Endothelial cell of umbilical vein (primary cell): ENCODE measurements at regions not wholly inside any gene's neighbourhood (a gene's known extent, or its start where the extent isn't known, plus 50 kb on each side); places are given as distances from the start of the nearest gene placed in this dataset.

Experiments
- BruUV-seq: library from RNA; stranded (reverse); fragments of 400-500 nt; replicated peaks from 2 replicates; lab custom pipeline; 2021; lab: Mats Ljungman, UMichigan
- CTCF ChIA-PET: fragments of 300-600, 350-600 bp; sonication (Branson Sonifier 250); formaldehyde crosslinking; loops from one replicate; lab custom pipeline; 2021; ENCODE audit warnings: antibody characterized with exemption, inconsistent platforms; lab: Charles Lee
- POLR2A ChIA-PET: fragments of 300-600, 350-600 bp; sonication (Branson Sonifier 250); formaldehyde crosslinking; loops from one replicate; lab custom pipeline; 2021; ENCODE audit warnings: antibody characterized with exemption, inconsistent platforms; lab: Charles Lee
- DNase-seq: peaks from one replicate; pipeline ENCODE4 v3.0.0-alpha.2; 2011; ENCODE audit warnings: low read depth, low spot score
- FAIRE-seq: peaks from 2 replicates; lab custom pipeline; 2011; peaks lifted over from hg19 to GRCh38; lab: Jason Lieb, UNC
- H2AFZ ChIP-seq: 2 replicates; pipeline ENCODE4 v1.6.0; 2012; ENCODE audit warnings: low read depth, low read length, control low read depth, inconsistent platforms
- H3K27ac ChIP-seq: 2 replicates; pipeline ENCODE4 v1.5.1; 2011; ENCODE audit warnings: low read depth, mild to moderate bottlenecking, control low read depth, low read length, moderate library complexity; ENCODE audit not compliant: insufficient read depth
- H3K27me3 ChIP-seq, 2 experiments: 2 replicates each; pipeline versions ENCODE4 v1.6.0 to v1.6.1; 2011; ENCODE audit warnings: low read length in 2 of 2, mixed read lengths in 1 of 2; ENCODE audit not compliant: control insufficient read depth in 2 of 2, insufficient read depth in 2 of 2
- H3K36me3 ChIP-seq, 2 experiments: 2 replicates in 1 of 2; 3 replicates in 1 of 2; pipeline ENCODE4 v1.5.1; 2011; ENCODE audit warnings: low read length in 2 of 2, mild to moderate bottlenecking in 1 of 2, moderate library complexity in 1 of 2; ENCODE audit not compliant: control insufficient read depth in 2 of 2, insufficient read depth in 2 of 2; ENCODE audit errors: extremely low read depth in 1 of 2
- H3K4me1 ChIP-seq: 3 replicates; pipeline ENCODE4 v1.5.1; 2011; ENCODE audit warnings: mild to moderate bottlenecking, low read length; ENCODE audit not compliant: control insufficient read depth, insufficient read depth; ENCODE audit errors: extremely low read depth
- H3K4me2 ChIP-seq: 2 replicates; pipeline ENCODE4 v1.6.1; 2011; ENCODE audit warnings: low read length, control low read depth, mixed read lengths; ENCODE audit not compliant: insufficient read depth
- H3K4me3 ChIP-seq, 3 experiments: fragments of 200-600 bp in 1 of 3; sonication (generic), shearing (Covaris generic) in 1 of 3; replicated peaks in 1 of 3; 2 replicates each; pipeline ENCODE4 v1.5.1; 2011 to 2016; ENCODE audit warnings: control low read depth in 3 of 3, low read length in 3 of 3, mild to moderate bottlenecking in 2 of 3, inconsistent platforms in 1 of 3, low read depth in 1 of 3, moderate library complexity in 1 of 3; ENCODE audit not compliant: insufficient read depth in 1 of 3
- H3K79me2 ChIP-seq: 2 replicates; pipeline ENCODE4 v1.6.0; 2012; ENCODE audit warnings: low read length, inconsistent platforms; ENCODE audit not compliant: control insufficient read depth, insufficient read depth
- H3K9ac ChIP-seq: replicated peaks from 2 replicates; pipeline ENCODE3; 2011; ENCODE audit warnings: low read length, control low read depth; ENCODE audit not compliant: insufficient read depth; ENCODE audit errors: extremely low read depth
- H3K9me1 ChIP-seq: replicated peaks from 3 replicates; pipeline ENCODE4 v1.6.0; 2011; ENCODE audit warnings: mild to moderate bottlenecking, low read length; ENCODE audit not compliant: control insufficient read depth, insufficient read depth; ENCODE audit errors: extremely low read depth
- H3K9me3 ChIP-seq: replicated peaks from 2 replicates; pipeline ENCODE4 v1.5.1; 2012; ENCODE audit warnings: low read length, inconsistent platforms; ENCODE audit not compliant: control insufficient read depth, insufficient read depth
- H4K20me1 ChIP-seq: replicated peaks from 2 replicates; pipeline ENCODE3; 2011; ENCODE audit warnings: mild to moderate bottlenecking, low read length; ENCODE audit not compliant: control insufficient read depth, insufficient read depth; ENCODE audit errors: extremely low read depth
- EZH2 ChIP-seq: IDR thresholded peaks from 2 replicates; pipeline ENCODE4 v1.6.1; 2012; ENCODE audit warnings: borderline replicate concordance, low read depth, mild to moderate bottlenecking, moderate library complexity, low read length, inconsistent platforms; ENCODE audit not compliant: severe bottlenecking
- POLR2AphosphoS5 ChIP-seq: IDR thresholded peaks from 2 replicates; pipeline ENCODE4 v1.6.1; 2012; ENCODE audit warnings: low read depth, mild to moderate bottlenecking, control low read depth, low read length, moderate library complexity; ENCODE audit not compliant: insufficient read depth
- dilution Hi-C: fragments of 300-500 bp; cut with MboI; formaldehyde crosslinking; loops from one replicate; pipeline ENCODE4 v1.15.0; 2019; ENCODE audit warnings: low sequenced_read_pairs; ENCODE audit not compliant: extremely low pct_ligation_motif_present
- intact Hi-C: fragments of 100-400 bp; cut with micrococcal nuclease; formaldehyde crosslinking; loops from one replicate; pipeline ENCODE4 v1.10.0; 2022

DNA sequence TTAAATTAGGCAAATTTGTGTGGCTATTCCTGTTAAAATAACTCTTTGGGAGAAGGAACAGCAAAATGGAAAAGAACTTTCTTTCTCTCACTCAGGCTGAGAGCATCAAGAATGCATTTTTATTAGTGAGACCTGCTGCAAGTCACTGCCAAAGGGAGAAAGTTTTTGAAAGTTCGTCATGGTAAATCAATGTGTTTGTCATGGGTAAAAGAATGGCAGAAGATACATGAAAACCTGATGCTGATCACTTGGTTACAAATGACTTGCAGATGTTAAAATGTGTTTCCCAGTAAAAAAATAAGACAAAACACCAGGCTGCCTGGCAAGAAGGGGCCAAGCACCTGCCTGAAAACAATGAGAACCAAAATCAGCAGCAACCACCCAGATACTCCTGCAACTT is 484.7 kb upstream of the NRP1 start:
- FAIRE-seq (peak; percentile 21), DNase-seq (no peak)
- Histone ChIP-seq H4K20me1 (no peaks in the 10 kb centered on the region), H3K9me3 (no peaks in the 10 kb centered on the region), H2AFZ (no peak overlapping the region), H3K4me2 (no peak overlapping the region), H3K4me3 (no peak overlapping the region), H3K9me1 (no peaks in the 10 kb centered on the region), H3K79me2 (no peaks in the 10 kb centered on the region), H3K27ac (no peak overlapping the region), H3K9ac (no peak overlapping the region), H3K36me3 (no peaks in the 10 kb centered on the region), H3K27me3 (no peaks in the 10 kb centered on the region), H3K4me1 (no peaks in the 10 kb centered on the region)
- POLR2A ChIA-PET = no interaction called here
- CTCF ChIA-PET = no interaction called here
- intact Hi-C loops (no loop called here), dilution Hi-C loops (no loop called here)
- BruUV-seq = no TSS peak
- no peak for TF ChIP-seq EZH2

DNA sequence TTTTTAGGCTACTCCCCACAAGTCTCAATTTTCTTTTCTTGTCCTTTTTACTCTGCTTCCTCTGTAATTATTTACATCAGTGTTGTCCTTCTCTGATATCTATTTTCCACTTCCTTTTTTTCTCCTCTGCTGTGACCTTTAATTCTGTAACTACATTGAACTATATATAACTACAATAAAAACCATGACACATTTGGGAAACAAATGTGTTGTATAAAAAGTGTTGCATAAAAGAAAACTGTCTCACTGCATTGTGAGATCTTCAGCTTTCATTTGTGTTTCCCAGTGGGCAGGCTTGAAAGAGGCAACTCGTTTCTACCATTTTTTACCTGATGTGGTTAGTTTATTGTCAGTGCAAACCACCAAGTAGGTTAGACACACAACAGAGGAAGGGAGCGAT is 483.9 kb upstream of the NRP1 start:
- no peaks in the 10 kb centered on the region for H3K36me3 ChIP-seq
- no peak for FAIRE-seq
- H4K20me1 ChIP-seq = no peaks in the 10 kb centered on the region
- H3K27ac ChIP-seq = no peak overlapping the region
- H3K27me3 ChIP-seq = no peaks in the 10 kb centered on the region
- no peak for TF ChIP-seq POLR2AphosphoS5
- intact Hi-C loops = no loop called here
- BruUV-seq = no TSS peak
- H3K4me3 ChIP-seq = no peak overlapping the region
- H3K79me2 ChIP-seq = no peaks in the 10 kb centered on the region
- no peaks in the 10 kb centered on the region for H3K4me1 ChIP-seq
- dilution Hi-C loops = no loop called here
- CTCF ChIA-PET = no interaction called here
- H3K9me3 ChIP-seq = no peaks in the 10 kb centered on the region
- POLR2A ChIA-PET = no interaction called here
- no peaks in the 10 kb centered on the region for H3K9me1 ChIP-seq
- H2AFZ ChIP-seq = no peak overlapping the region
- DNase-seq = no peak
- no peak overlapping the region for H3K9ac ChIP-seq
- no peak overlapping the region for H3K4me2 ChIP-seq
